GM18907 (cell line): ENCODE measurements at regions not wholly inside any gene's neighbourhood (a gene's known extent, or its start where the extent isn't known, plus 50 kb on each side); places are given as distances from the start of the nearest gene placed in this dataset.
"Not testable (repeated sequence)": the region's sequence is repeated elsewhere in the genome, so short reads cannot be mapped to it uniquely, and the experiment has no call there.

Experiments
- ATAC-seq: cut with Tn5 transposase; IDR thresholded peaks from one replicate; pipeline ENCODE4 v1.9.1; 2021; ENCODE audit warnings: mild to moderate bottlenecking, moderate library complexity; ENCODE audit not compliant: unreplicated experiment

DNA sequence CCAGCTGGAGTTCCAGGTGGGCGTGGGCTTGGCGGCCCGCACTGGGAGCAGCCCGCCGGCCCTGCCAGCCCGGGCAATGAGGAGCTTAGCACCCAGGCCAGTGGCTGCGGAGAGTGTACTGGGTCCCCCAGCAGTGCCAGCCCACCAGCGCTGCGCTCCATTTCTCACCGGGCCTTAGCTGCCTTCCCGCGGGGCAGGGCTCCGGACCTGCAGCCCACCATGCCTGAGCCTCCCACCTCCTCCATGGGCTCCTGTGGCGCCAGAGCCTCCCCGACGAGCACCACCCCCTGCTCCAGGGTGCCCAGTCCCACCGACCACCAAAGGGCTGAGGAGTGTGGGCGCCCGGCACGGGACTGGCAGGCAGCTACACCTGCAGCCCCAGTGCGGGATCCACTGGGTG is 1075.3 kb downstream of the SI start:
- ATAC-seq, result not testable (repeated sequence)

GRCh38 chr3:163983940-163984339 is 1094.4 kb downstream of the SI start:
- no peak for ATAC-seq

DNA sequence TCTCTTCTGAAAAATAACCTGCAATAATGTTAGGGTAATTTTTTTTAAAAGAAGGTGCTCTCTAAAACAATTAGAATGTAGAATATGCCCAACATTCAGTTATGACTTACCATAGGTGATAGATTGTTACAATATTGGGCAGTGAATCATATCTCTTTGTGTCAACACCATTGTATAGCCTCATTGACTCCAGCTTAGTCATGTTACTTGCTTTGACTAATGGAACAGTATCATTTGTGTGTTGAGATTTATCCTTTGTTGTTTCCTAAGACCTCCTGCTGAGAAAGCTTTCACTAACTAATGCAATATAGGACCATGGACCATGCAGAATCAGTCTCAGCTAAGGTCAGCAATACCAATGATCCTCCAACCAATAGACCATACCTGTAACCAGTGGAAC is 1106.4 kb downstream of the SI start:
- no peak for ATAC-seq

DNA sequence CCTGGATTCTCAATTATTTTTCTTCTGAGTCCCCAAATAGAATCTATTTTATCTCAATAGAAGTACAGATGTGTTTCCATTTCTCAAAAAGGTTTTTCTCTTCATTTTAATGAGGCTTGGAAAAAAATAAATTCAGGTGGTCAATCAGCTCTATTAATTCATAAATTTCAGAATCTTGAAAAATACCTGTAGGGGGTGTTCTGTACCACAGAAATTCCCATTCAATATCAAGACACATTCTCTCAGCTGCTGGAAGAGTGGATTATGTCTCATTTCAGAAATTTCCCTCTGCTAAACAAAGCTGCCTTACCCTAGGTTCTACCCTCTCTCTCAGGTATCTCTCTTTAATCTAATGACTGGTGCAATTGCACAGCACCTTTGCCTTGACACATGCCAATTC is 1121.2 kb downstream of the SI start:
- ATAC-seq, result no peak

DNA sequence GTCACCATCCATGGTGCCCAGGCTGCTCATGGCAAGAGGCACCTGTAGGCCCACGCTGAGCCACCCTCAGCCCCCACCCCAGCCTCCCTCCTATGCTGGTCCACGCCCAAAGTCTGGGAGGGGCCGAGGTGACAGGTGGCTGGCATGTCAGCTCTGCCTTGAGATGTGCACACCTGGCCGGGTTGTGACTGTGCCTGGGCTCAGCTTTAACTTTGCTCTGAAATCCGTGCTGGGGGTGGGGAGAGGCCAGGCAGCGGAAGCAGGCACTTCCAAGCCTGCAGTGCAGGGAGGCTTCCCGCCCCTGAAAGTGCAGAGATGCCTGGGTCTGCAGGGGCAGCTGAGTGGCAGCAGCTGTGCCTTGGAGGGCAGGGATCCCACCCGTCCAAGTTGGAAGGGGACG is 1124.8 kb downstream of the SI start:
- ATAC-seq, result no peak

- ATAC-seq, result no peak
These were observed 1125.8 kb downstream of the SI start for GRCh38 chr3:163952499-163952898.

DNA sequence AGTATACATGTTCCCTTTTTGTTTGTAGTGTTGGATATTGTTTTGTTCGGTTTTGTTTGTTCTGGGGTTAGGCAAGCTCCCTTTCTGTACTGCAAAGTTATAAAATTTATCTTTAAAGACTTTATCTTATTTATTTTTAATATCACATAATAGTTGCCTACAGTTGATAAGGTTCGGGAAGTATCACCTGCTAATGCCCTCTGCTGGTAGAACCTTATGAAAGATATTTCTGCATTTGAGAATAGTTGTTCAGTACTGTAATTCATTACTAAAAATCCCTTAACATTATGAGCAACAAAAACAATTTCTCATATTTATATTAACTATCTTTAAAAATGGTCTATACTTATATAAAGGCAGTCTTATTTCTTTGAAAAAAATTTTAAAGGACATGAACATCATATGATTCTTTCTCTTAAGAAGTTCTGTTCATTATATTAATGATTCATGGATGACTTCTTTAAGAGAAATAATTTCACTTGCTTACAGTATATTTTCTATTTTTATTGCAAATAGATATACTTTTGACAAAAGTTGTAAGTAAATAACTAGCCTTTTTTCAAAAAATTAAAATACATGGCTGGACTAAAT is 1126.8 kb downstream of the SI start:
- ATAC-seq, result no peak

DNA sequence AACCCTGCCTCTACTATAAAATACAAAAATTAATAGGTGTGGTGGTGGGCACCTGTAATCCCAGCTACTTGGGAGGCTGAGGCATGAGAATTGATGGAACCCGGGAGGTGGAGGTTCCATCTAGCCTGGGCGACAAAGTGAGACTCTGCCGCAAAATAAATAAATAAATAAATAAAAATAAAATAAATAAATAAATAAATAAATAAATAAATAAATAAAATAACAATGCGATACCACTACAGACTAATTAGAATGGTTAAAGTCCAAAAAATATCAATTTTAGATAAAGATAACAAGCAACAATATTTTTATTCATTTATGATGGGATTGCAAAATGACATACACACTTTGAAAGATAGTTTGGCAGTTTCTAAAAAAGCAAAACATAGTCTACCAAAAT is 1131.5 kb downstream of the SI start:
- ATAC-seq, result no peak

DNA sequence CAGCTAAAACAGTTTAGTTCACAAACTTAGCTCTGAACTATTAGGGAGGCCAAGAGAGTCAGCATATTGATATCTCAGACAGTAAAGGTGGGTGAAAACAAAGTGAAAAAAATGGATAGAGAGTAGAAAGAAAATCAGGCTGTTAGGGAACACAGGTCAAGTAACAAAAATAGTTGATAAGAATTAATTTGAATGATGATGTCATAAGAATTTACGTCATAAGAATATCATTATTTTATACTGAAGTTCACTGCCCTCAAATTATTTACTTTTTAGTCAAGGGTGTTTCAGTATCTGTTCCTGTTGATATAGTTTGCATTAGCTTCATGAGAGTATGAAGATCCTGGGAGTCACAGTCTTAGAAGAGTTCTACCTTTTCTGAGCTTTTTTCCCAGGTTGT is 1134.6 kb downstream of the SI start:
- ATAC-seq, result no peak

- ATAC-seq, result no peak
These were observed 1138.4 kb downstream of the SI start for GRCh38 chr3:163939926-163940325.

DNA sequence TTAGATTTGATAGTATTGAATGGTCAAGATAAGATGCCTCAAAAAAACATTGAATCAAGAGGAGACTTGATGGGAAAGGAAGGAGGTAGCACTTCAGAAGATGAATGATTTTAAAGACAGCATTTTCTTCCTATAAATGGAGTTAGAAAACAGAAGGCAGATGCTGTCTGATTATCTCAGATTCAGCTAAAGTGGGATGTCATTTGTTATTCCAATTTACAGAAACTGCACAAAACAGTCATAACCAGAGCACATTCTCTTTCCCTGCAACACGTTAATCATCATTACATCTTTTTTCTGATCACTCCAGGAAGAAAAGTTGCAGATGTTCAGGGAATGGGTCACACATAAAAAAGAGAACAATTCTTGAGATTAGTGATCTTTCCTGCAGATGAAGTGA is 1141.8 kb downstream of the SI start:
- ATAC-seq, result no peak

DNA sequence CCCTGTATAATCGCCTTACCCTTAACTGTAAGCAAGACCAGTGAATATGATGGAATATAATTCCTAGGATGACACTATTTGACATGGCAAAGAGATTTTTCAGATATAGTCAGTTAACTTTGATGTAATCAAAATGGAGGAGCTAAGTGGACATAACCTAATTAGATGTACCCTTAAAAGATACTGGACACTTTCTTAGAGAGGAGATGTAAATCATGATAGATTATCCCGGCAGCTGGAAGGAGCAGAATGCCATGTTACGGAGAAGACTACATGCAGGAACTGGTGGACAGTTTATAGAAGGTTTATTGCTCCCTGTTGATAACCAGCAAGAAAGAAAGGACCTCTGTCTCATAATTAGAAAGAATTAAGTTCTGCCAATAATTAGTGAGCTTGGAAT is 1142.9 kb downstream of the SI start:
- ATAC-seq, result no peak

DNA sequence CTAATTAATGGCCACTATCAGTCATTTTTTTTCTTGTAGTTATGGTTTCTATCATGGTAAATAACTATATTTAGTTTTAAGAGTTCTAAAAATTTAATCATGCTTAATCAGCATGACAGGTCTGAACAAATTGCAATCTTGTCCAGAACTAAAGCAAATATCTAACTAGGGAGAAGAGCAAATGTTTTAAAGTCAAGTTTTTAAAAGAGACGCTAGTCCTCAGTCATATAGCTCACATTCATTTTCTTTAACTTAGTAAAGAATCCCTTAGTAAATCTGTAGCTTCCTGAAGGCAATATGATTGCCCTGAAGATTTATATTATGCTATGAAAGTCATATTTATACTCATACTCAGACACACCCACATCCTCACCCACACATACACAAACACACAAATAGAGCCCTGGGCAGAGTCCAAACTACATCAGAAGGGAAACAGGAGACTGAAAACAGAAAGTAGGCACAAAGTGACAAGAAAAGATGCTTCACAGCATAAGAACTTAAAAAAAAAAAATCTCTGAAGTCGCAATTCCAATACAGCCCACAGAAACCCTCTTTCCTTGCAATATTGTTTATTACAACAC is 1149.1 kb downstream of the SI start:
- no peak for ATAC-seq

- ATAC-seq, result no peak
These were observed 1150.8 kb downstream of the SI start for GRCh38 chr3:163927521-163927920.

GRCh38 chr3:163924600-163924999 is 1153.7 kb downstream of the SI start:
- ATAC-seq, result no peak

DNA sequence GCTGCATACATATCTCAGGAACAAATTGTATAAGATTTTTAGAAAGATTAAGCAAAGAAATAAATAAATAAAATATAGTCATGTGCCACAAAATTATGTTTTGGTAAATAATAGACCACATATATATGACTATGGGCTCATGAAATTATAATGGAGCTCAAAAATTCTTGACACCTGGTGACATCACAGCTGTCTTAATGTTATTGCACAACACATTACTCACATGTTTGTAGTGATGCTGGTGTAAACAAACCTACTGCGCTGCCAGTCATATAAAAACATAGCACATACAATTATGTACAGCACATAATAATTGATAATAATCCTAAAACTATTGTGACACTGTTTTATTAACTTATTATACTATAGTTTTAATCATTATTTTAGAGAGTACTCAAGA is 1159.1 kb downstream of the SI start:
- ATAC-seq, result no peak

DNA sequence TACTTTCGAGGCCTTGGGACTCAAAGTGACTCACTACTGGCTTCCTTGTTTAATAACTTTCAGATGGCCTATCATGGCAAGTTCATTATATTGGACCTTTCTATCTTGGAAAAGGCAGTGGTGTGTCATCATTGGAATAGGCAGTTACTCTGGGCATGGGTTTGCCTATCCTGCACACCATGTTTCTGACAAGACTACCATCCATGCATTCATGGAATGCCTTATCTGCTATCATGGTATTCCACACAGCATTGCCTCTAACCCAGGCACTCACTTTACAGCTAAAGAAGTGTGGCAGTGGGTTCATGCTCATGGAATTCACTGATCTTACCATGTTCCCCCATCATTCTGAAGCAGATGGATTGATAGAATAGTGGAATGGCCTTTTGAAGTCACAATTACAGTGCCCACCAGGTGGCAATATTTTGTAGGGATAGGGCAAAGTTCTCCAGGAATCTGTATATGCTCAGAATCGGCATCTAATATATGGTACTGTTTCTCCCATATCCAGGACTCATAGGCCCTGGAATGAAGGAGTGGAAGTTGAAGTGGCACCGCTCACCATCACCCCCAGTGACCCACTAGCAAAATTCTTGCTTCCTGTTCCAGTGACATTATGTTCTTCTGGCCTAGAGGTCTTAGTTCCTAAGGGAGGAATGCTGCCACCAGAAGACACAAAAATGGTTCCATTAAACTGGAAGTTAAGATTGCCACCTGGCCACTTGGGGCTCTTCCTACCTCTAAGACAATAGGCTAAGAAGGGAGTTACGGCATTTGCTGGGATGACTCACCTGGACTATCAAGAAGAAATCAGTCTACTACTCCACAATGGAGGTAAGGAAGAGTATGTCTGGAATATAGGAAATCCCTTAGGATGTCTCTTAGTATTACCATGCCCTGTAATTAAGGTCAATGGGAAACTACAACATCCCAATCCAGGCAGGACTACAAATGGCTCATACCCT is 1161.4 kb downstream of the SI start:
- no peak for ATAC-seq

DNA sequence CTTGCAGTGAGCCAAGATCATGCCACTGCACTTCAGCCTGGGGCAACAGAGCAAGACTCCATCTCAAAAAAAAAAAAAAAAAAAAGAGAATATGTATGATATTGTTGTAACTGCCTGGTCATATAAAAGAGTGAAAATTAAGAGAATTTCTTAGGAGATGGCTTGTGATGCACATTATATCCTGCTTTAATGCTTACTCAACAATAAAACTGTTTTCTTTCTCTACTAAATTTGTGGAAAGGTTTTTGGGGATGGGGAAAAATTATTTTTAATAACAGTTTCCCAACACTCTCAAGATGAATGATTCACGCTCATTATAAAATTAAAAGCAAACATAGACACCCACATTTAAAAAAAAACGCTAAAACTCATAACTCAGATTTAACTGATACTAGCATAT is 1163.0 kb downstream of the SI start:
- no peak for ATAC-seq

DNA sequence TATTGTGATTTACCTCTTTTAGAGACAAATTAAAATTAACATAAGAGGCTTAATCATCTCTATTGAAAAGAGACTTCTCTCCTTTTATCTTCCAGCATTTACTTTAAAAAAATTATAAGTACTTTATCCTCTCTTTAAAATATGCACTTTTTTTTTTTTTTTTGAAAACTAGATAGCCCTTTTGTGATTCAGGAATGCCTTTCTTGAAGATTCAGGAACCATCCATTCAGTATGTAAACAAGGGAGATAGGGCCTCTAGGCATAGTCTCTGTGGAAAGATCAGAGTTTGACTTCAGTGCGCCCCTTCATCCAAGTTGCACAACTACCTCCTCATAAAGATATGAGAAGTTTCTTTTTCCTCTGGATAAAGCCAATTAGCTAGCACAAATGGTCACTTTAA is 1163.7 kb downstream of the SI start:
- ATAC-seq, result no peak

DNA sequence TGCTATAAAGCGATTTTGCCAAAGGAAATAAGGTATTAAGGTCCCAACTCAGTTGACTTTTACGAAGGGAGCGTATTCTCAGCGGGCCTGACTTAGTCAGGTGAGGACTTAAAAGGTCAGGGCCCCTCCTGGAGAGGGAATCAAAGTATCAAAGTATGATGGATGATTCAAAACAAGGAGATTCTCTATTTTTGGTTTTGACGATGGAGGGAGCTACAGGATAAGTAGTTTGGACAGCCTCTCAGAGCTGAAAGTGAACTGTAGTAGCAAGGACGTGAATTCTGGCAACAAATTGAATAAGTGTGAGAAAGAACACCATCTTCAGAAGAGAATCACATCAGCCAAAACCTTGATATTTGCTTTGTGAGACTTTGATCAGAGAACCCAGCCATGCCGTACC is 1186.5 kb downstream of the SI start:
- ATAC-seq, result no peak

DNA sequence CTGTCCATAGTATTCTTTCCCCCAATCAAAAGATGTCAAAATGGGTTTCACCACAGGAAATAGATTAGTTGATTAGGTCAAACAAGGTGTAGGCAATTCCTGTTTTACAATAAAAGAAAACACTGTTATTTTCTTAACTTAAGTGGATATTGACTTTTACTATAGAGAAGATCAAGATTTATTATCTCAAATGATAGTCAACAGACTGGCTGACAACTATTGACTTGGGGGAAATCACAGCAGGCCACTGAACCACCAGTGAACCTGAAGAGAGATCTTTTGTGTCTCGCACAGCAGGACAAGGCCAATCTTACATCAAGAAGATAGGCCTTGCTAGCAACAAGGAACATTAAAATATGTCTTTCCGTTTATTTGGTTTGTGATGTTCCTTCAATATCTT is 1187.6 kb downstream of the SI start:
- ATAC-seq, result no peak

GRCh38 chr3:163879172-163879571 is 1199.1 kb downstream of the SI start:
- no peak for ATAC-seq
